ENCODE measurements at regions not wholly inside any gene's neighbourhood (a gene's known extent, or its start where the extent isn't known, plus 50 kb on each side); places are given as distances from the start of the nearest gene placed in this dataset.

- TF ChIP-seq, protein P1, sequence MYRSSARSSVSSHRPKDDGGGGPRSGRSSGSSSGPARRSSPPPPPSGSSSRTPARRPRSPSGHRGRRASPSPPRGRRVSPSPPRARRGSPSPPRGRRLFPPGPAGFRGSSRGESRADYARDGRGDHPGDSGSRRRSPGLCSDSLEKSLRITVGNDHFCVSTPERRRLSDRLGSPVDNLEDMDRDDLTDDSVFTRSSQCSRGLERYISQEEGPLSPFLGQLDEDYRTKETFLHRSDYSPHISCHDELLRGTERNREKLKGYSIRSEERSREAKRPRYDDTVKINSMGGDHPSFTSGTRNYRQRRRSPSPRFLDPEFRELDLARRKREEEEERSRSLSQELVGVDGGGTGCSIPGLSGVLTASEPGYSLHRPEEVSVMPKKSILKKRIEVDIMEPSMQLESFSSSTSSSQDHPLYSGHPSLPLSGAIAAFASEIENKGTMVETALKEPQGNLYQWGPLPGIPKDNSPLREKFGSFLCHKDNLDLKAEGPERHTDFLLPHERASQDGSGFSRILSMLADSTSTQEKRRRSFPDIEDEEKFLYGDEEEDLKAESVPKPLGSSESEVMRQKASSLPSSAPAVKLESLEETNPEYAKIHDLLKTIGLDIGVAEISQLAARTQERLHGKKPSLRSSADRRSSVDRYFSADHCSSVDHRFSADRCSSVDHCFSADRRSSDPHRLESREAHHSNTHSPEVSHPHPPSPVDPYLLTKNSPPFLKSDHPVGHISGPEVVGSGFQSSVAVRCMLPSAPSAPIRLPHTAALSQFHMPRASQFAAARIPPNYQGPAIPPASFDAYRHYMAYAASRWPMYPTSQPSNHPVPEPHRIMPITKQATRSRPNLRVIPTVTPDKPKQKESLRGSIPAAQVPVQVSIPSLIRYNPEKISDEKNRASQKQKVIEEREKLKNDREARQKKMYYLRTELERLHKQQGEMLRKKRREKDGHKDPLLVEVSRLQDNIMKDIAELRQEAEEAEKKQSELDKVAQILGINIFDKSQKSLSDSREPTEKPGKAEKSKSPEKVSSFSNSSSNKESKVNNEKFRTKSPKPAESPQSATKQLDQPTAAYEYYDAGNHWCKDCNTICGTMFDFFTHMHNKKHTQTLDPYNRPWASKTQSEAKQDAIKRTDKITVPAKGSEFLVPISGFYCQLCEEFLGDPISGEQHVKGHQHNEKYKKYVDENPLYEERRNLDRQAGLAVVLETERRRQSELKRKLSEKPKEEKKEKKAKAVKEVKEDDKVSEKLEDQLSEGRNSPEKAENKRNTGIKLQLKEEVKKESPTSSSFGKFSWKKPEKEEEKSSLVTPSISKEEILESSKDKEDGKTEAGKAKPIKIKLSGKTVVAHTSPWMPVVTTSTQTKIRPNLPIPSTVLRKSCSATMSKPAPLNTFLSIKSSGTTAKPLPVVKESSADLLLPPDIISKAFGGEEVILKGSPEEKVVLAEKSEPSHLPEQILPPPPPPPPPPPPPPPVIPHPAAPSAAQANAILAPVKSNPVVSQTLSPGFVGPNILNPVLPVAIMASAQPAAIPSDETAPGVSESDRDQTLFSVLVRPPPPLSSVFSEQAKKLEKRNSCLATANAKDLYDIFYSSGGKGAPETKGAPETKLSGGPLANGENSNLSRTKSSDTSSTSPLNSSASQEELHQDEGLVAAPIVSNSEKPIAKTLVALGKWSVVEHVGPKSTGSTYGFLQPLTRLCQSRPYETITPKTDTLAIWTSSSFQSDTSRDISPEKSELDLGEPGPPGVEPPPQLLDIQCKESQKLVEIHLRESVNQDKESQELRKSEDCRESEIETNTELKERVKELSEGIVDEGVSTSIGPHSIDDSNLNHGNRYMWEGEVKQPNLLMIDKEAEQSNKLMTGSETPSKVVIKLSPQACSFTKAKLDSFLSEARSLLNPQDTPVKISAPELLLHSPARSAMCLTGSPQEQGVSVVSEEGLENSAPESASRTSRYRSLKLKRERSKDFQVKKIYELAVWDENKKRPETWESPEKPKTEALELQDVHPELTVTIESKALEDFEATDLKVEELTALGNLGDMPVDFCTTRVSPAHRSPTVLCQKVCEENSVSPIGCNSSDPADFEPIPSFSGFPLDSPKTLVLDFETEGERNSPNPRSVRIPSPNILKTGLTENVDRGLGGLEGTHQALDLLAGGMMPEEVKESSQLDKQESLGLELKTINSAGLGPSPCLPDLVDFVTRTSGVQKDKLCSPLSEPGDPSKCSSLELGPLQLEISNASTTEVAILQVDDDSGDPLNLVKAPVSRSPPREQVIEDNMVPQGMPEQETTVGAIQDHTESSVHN (CRISPR knock-in tag; IDR thresholded peaks at IDR 0.05) = 0 out of 2 replicates have a peak, but pooled peaks have one; percentile 21
- TF ChIP-seq POLR2AphosphoS5 (IDR thresholded peaks at IDR 0.05; ENCODE audit: low read depth, low read length) (no peak), GABPA (IDR thresholded peaks at IDR 0.05; ENCODE audit: low read depth, low read length) (no peak), GABPA (CRISPR knock-in tag; IDR thresholded peaks at IDR 0.05; ENCODE audit: low read depth) (no peak; the same call in 1 of the 2 replicates), TEAD3 (CRISPR knock-in tag; optimal IDR thresholded peaks at IDR 0.05; ENCODE audit: borderline replicate concordance) (peak; percentile 78), SMAD3 (CRISPR knock-in tag; IDR thresholded peaks at IDR 0.05) (peak; percentile 48; the same call in 1 of the 2 replicates), ADNP (CRISPR knock-in tag; IDR thresholded peaks at IDR 0.05) (no peak), ZNF362 (CRISPR knock-in tag; IDR thresholded peaks at IDR 0.05; ENCODE audit: borderline replicate concordance) (0 out of 2 replicates have a peak, but pooled peaks have one; percentile 19), ONECUT2 (CRISPR knock-in tag; IDR thresholded peaks at IDR 0.05) (peak; percentile 100), HOXD1 (CRISPR knock-in tag; IDR thresholded peaks at IDR 0.05) (peak; percentile 65; the same call in 1 of the 2 replicates), JUN (CRISPR knock-in tag; IDR thresholded peaks at IDR 0.05) (no peak; the same call in 1 of the 2 replicates), KDM3A (CRISPR knock-in tag; IDR thresholded peaks at IDR 0.05; ENCODE audit: low read depth) (no peak; the same call in 1 of the 2 replicates), ZNF501 (CRISPR knock-in tag; IDR thresholded peaks at IDR 0.05) (peak; percentile 55; the same call in 1 of the 2 replicates), DMAP1 (CRISPR knock-in tag; IDR thresholded peaks at IDR 0.05) (peak; percentile 39), ERF (CRISPR knock-in tag; IDR thresholded peaks at IDR 0.05) (0 out of 2 replicates have a peak, but pooled peaks have one; percentile 33), ZMYM4 (CRISPR knock-in tag; IDR thresholded peaks at IDR 0.05) (peak; percentile 80), RXRB (CRISPR knock-in tag; IDR thresholded peaks at IDR 0.05; ENCODE audit: borderline replicate concordance) (peak; percentile 62), ZNF598 (CRISPR knock-in tag; IDR thresholded peaks at IDR 0.05; ENCODE audit: borderline replicate concordance) (peak; percentile 73; the same call in 1 of the 2 replicates), SCMH1 (CRISPR knock-in tag; IDR thresholded peaks at IDR 0.05; ENCODE audit: borderline replicate concordance) (no peak)
- TF ChIP-seq, protein P2, sequence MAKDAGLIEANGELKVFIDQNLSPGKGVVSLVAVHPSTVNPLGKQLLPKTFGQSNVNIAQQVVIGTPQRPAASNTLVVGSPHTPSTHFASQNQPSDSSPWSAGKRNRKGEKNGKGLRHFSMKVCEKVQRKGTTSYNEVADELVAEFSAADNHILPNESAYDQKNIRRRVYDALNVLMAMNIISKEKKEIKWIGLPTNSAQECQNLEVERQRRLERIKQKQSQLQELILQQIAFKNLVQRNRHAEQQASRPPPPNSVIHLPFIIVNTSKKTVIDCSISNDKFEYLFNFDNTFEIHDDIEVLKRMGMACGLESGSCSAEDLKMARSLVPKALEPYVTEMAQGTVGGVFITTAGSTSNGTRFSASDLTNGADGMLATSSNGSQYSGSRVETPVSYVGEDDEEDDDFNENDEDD (CRISPR knock-in tag; IDR thresholded peaks at IDR 0.05; ENCODE audit: borderline replicate concordance) = no peak
Measured at GRCh38 chr16:85166699-85167588, 54.7 kb upstream of the CIBAR2 start (continued).
